ENCODE measurements at regions not wholly inside any gene's neighbourhood (a gene's known extent, or its start where the extent isn't known, plus 50 kb on each side); places are given as distances from the start of the nearest gene placed in this dataset.

DNA sequence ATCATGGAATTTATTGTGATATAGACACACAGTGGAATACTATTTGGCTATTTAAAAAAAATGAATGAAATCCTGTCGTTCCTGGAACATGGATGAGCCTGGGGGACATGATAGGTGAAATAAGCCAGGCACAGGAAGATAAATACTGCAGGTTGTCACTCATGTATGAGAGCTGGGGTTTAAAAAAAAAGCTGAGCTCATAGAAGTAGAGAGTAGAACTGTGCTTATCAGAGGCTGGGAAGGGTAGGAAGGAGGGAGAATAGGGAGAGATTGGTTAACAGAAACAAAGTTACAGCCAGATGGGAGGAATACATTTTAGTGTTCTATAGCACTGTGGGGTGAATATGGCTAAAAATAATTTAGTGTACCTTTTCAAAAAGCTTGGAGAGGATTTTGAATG is 200.6 kb upstream of the NR4A3 start:
- intact Hi-C loops (cut with DNase I), result no loop called here
- Histone ChIP-seq H3K9me3 (no peaks in the 10 kb centered on the region), H3K4me3 (no peak overlapping the region), H3K4me1 (no peaks in the 10 kb centered on the region), H3K27me3 (no peaks in the 10 kb centered on the region), H3K27ac (no peak overlapping the region), H3K36me3 (no peaks in the 10 kb centered on the region)
- TF ChIP-seq, protein P1, sequence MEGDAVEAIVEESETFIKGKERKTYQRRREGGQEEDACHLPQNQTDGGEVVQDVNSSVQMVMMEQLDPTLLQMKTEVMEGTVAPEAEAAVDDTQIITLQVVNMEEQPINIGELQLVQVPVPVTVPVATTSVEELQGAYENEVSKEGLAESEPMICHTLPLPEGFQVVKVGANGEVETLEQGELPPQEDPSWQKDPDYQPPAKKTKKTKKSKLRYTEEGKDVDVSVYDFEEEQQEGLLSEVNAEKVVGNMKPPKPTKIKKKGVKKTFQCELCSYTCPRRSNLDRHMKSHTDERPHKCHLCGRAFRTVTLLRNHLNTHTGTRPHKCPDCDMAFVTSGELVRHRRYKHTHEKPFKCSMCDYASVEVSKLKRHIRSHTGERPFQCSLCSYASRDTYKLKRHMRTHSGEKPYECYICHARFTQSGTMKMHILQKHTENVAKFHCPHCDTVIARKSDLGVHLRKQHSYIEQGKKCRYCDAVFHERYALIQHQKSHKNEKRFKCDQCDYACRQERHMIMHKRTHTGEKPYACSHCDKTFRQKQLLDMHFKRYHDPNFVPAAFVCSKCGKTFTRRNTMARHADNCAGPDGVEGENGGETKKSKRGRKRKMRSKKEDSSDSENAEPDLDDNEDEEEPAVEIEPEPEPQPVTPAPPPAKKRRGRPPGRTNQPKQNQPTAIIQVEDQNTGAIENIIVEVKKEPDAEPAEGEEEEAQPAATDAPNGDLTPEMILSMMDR (IDR thresholded peaks at IDR 0.05), result no peak
- TF ChIP-seq POLR2A (IDR thresholded peaks at IDR 0.05) (no peak), POLR2AphosphoS5 (IDR thresholded peaks at IDR 0.05; ENCODE audit: insufficient read depth in 1 of 2, low read depth in 1 of 2) (no peak)
- no peak for DNase-seq (ENCODE audit: extremely low spot score in 2 of 2)

DNA sequence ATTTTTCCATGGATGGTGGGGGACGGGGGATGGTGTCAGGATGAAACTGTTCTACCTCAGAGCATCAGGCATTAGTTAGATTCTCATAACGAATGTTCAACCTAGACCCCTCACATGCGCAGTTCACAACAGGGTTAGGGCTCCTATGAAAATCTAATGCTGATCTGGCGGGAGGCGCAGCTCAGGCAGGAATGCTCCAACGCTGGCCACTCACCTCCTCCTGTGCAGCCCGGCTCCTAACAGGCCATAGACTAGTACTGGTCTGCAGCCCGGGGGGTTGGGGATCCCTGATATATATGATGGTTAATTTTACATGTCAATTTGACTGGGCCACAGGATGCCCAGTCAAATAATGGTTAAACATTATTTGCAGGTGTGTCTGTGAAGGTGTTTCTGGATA is 199.0 kb upstream of the NR4A3 start:
- Histone ChIP-seq H3K4me3 (no peak overlapping the region), H3K27ac (no peak overlapping the region), H3K36me3 (no peaks in the 10 kb centered on the region), H3K4me1 (no peaks in the 10 kb centered on the region), H3K9me3 (no peaks in the 10 kb centered on the region), H3K27me3 (no peaks in the 10 kb centered on the region)
- DNase-seq (ENCODE audit: extremely low spot score in 2 of 2), result no peak
- TF ChIP-seq POLR2A (IDR thresholded peaks at IDR 0.05) (no peak), POLR2AphosphoS5 (IDR thresholded peaks at IDR 0.05; ENCODE audit: insufficient read depth in 1 of 2, low read depth in 1 of 2) (no peak)
- TF ChIP-seq, protein P1 (IDR thresholded peaks at IDR 0.05), result no peak
- intact Hi-C loops (cut with DNase I), result no loop called here

DNA sequence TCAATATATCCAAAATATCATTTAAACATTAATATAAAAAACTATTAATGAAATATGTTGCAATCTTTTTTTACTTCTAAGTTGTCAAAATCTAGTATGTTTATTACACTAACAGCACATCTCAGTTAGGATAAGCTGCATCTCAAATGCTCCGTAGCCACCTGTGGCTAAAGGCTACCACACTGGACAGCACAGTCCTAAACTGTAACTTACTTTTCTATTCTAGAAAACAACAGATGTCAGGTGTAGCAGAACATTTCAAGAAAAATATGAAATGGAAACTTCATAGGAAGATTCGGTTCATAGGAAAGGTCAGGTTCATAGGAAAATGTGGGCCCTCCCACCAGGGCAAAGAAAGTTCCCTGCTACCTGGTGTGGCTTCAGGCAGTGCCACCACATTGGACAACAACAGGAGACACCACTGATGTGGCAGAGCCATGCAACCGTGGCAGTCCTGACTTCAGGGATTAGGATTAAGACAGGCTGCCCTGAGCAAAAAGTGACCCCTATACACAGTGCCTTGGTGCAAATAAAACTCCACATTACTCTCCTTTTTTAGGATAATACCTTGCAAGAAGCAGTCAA is 197.8 kb upstream of the NR4A3 start:
- TF ChIP-seq POLR2AphosphoS5 (IDR thresholded peaks at IDR 0.05; ENCODE audit: insufficient read depth in 1 of 2, low read depth in 1 of 2) (no peak), POLR2A (IDR thresholded peaks at IDR 0.05) (no peak)
- TF ChIP-seq, protein P1 (IDR thresholded peaks at IDR 0.05), result no peak
- H3K4me1 ChIP-seq, result no peaks in the 10 kb centered on the region
- H3K4me3 ChIP-seq, result no peak overlapping the region
- no peaks in the 10 kb centered on the region for H3K27me3 ChIP-seq
- intact Hi-C loops (cut with DNase I), result no loop called here
- no peaks in the 10 kb centered on the region for H3K9me3 ChIP-seq
- no peaks in the 10 kb centered on the region for H3K36me3 ChIP-seq
- no peak for DNase-seq (ENCODE audit: extremely low spot score in 2 of 2)
- no peak overlapping the region for H3K27ac ChIP-seq

DNA sequence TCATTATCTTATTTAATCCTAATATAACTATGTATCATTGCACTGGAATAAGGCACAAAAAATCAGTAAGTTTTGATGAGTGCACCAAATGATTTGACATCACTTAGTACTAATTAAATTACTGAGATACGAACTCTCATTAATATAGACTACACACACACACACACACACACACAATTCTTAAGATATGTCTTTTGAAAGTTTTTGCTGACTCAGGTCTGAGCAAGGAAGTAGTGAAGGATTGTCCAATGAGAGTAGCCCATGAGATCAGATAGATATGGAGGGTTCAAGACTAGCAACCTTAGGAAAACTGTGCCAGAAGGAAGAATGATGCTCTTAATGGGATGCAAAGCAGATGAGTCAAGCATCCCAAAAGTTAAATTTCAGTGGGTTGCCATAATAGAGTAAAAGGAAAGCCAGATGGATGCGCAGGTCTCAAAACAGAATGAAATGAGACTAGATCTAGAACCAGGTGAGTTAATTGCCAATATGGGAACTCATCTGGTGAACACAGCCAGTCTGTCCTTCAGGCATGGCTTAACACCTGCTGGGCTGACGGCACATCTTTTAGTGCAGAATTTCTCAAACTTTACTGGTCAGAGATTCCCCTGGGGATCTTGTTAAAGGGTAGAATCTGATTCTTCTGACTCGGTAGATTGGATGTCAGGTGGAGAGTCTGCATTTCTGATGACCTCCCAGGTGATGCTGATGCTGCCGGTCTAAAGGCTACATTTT is 197.0 kb upstream of the NR4A3 start:
- Histone ChIP-seq H3K4me3 (no peak overlapping the region), H3K9me3 (no peaks in the 10 kb centered on the region), H3K27ac (no peak overlapping the region), H3K4me1 (no peaks in the 10 kb centered on the region), H3K36me3 (no peaks in the 10 kb centered on the region), H3K27me3 (no peaks in the 10 kb centered on the region)
- intact Hi-C loops (cut with DNase I), result no loop called here
- no peak for TF ChIP-seq POLR2A (IDR thresholded peaks at IDR 0.05)
- no peak for TF ChIP-seq POLR2AphosphoS5 (IDR thresholded peaks at IDR 0.05; ENCODE audit: insufficient read depth in 1 of 2, low read depth in 1 of 2)
- TF ChIP-seq, protein P1 (IDR thresholded peaks at IDR 0.05), result no peak
- DNase-seq (ENCODE audit: extremely low spot score in 2 of 2), result no peak

DNA sequence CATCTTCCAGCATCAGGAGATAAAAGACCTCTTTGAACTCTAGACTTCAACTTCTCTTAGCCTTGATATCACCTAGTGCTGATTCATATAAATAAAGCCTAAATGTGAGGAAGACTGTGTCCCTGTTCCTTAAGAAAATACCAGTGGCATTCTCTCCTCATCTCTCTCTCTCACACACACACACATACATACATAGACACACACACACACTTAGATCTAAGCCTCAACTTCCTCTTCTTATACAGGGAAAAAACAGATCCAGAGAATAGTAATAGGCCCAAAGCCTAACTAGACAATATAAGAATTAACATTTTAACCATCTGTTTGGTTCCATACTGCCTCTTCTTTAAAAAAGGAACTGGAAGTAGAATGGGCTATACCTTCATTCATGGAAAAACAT is 195.3 kb upstream of the NR4A3 start:
- no peak for DNase-seq (ENCODE audit: extremely low spot score in 2 of 2)
- Histone ChIP-seq H3K27me3 (no peaks in the 10 kb centered on the region), H3K27ac (no peak overlapping the region), H3K4me1 (no peaks in the 10 kb centered on the region), H3K36me3 (no peaks in the 10 kb centered on the region), H3K9me3 (no peaks in the 10 kb centered on the region), H3K4me3 (no peak overlapping the region)
- no peak for TF ChIP-seq POLR2AphosphoS5 (IDR thresholded peaks at IDR 0.05; ENCODE audit: insufficient read depth in 1 of 2, low read depth in 1 of 2)
- TF ChIP-seq, protein P1 (IDR thresholded peaks at IDR 0.05), result no peak
- TF ChIP-seq POLR2A (IDR thresholded peaks at IDR 0.05), result no peak
- intact Hi-C loops (cut with DNase I), result no loop called here

Measured in vagina (tissue), 2 donors.